HEK293 (cell line): ENCODE measurements at regions not wholly inside any gene's neighbourhood (a gene's known extent, or its start where the extent isn't known, plus 50 kb on each side); places are given as distances from the start of the nearest gene placed in this dataset.

Source experiments
- CTCF ChIP-seq: fragments of 450-650 bp; formaldehyde crosslinking; IDR thresholded peaks from 2 replicates; pipeline ENCODE4 v1.5.1; 2016; ENCODE audit warnings: missing biosample characterization, missing genetic modification characterization
- KLF8 ChIP-seq: fragments of 450-650 bp; formaldehyde crosslinking; IDR thresholded peaks from 2 replicates; pipeline ENCODE4 v1.5.1; 2016; ENCODE audit warnings: missing biosample characterization, missing genetic modification characterization
- ZNF274 ChIP-seq, 2 experiments: fragments of 200-500 bp in 1 of 2; fragments of 450-650 bp in 1 of 2; sonication (Bioruptor generic) in 1 of 2; formaldehyde crosslinking in 1 of 2; IDR thresholded peaks; 2 replicates each; pipeline versions ENCODE4 v1.5.1 to v1.6.1; 2014 to 2016; ENCODE audit warnings: borderline replicate concordance in 1 of 2, inconsistent platforms in 1 of 2, low read length in 1 of 2, missing biosample characterization in 1 of 2, missing genetic modification characterization in 1 of 2
- ZNF354C ChIP-seq: fragments of 450-650 bp; formaldehyde crosslinking; IDR thresholded peaks from 2 replicates; pipeline ENCODE4 v1.5.1; 2016; ENCODE audit warnings: missing biosample characterization, missing genetic modification characterization, low read depth, borderline replicate concordance
- ZNF48 ChIP-seq: fragments of 450-650 bp; formaldehyde crosslinking; IDR thresholded peaks from 2 replicates; pipeline ENCODE4 v1.5.1; 2016; ENCODE audit warnings: missing biosample characterization, missing genetic modification characterization
- ZXDB ChIP-seq: fragments of 450-650 bp; formaldehyde crosslinking; IDR thresholded peaks from 2 replicates; pipeline ENCODE4 v1.5.1; 2016; ENCODE audit warnings: missing biosample characterization, missing genetic modification characterization
- TF ChIP-seq, protein P1 (sequence below): fragments of 450-650 bp; formaldehyde crosslinking; IDR thresholded peaks from 2 replicates; pipeline ENCODE4 v1.5.1; 2016; ENCODE audit warnings: missing biosample characterization, missing genetic modification characterization

- TF ChIP-seq, protein P1, sequence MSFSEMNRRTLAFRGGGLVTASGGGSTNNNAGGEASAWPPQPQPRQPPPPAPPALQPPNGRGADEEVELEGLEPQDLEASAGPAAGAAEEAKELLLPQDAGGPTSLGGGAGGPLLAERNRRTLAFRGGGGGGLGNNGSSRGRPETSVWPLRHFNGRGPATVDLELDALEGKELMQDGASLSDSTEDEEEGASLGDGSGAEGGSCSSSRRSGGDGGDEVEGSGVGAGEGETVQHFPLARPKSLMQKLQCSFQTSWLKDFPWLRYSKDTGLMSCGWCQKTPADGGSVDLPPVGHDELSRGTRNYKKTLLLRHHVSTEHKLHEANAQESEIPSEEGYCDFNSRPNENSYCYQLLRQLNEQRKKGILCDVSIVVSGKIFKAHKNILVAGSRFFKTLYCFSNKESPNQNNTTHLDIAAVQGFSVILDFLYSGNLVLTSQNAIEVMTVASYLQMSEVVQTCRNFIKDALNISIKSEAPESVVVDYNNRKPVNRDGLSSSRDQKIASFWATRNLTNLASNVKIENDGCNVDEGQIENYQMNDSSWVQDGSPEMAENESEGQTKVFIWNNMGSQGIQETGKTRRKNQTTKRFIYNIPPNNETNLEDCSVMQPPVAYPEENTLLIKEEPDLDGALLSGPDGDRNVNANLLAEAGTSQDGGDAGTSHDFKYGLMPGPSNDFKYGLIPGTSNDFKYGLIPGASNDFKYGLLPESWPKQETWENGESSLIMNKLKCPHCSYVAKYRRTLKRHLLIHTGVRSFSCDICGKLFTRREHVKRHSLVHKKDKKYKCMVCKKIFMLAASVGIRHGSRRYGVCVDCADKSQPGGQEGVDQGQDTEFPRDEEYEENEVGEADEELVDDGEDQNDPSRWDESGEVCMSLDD (tag by site-specific recombination): no peak
- TF ChIP-seq ZNF48 (tag by site-specific recombination) (no peak), ZNF354C (tag by site-specific recombination) (no peak), ZNF274 (IDR thresholded peaks at IDR 0.05; ENCODE audit: low read length) (no peak), ZNF274 (tag by site-specific recombination; IDR thresholded peaks at IDR 0.05; ENCODE audit: borderline replicate concordance) (no peak), CTCF (no peak), KLF8 (tag by site-specific recombination) (no peak), ZXDB (no peak)
These were observed 56.2 kb upstream of the ETV1 start for GRCh38 chr7:14045651-14046050.
